H1 (cell line): ENCODE measurements at regions not wholly inside any gene's neighbourhood (a gene's known extent, or its start where the extent isn't known, plus 50 kb on each side); places are given as distances from the start of the nearest gene placed in this dataset.

ENCODE experiments used
- CHD2 ChIP-seq: IDR thresholded peaks from 2 replicates; pipeline ENCODE4 v1.6.1; 2012; ENCODE audit warnings: low read length, improper control_type of control experiment
- CREB1 ChIP-seq: IDR thresholded peaks from 2 replicates; pipeline ENCODE4 v1.6.1; 2012; ENCODE audit warnings: inconsistent platforms
- CTCF ChIP-seq, 3 experiments: IDR thresholded peaks; 1 replicate in 2 of 3; 2 replicates in 1 of 3; pipeline versions ENCODE4 v1.5.1 to v1.6.1; 2011; ENCODE audit warnings: low read length in 3 of 3, mild to moderate bottlenecking in 3 of 3, inconsistent platforms in 2 of 3, low read depth in 1 of 3, moderate library complexity in 1 of 3; ENCODE audit not compliant: insufficient read depth in 1 of 3; ENCODE audit errors: control extremely low read depth in 1 of 3
- EP300 ChIP-seq, 2 experiments: IDR thresholded peaks; 1 replicate in 1 of 2; 2 replicates in 1 of 2; pipeline ENCODE4 v1.6.1; 2011 to 2012; ENCODE audit warnings: low read depth in 2 of 2, low read length in 2 of 2, mild to moderate bottlenecking in 2 of 2, borderline replicate concordance in 1 of 2, inconsistent platforms in 1 of 2, moderate library complexity in 1 of 2
- EZH2 ChIP-seq: fragments of 200-600 bp; sonication (generic); IDR thresholded peaks from 2 replicates; pipeline ENCODE4 v1.7.1; 2012; ENCODE audit warnings: low read depth, mild to moderate bottlenecking, moderate library complexity, low read length, inconsistent platforms; ENCODE audit not compliant: severe bottlenecking
- HDAC6 ChIP-seq: IDR thresholded peaks from one replicate; pipeline ENCODE4 v1.7.1; 2012; ENCODE audit warnings: low read depth, mild to moderate bottlenecking, inconsistent platforms, low read length, moderate library complexity
- JUN ChIP-seq: IDR thresholded peaks from 2 replicates; pipeline ENCODE4 v1.6.1; 2011; ENCODE audit warnings: low read depth, mild to moderate bottlenecking, improper control_type of control experiment, low read length
- KDM1A ChIP-seq: fragments of 200-600, 300-600 bp; sonication (generic); IDR thresholded peaks from 2 replicates; pipeline ENCODE4 v1.7.1; 2016; ENCODE audit warnings: mild to moderate bottlenecking, low read length, borderline replicate concordance
- MAX ChIP-seq: IDR thresholded peaks from 2 replicates; pipeline ENCODE4 v1.6.1; 2012; ENCODE audit warnings: inconsistent platforms
- POLR2A ChIP-seq, 2 experiments: IDR thresholded peaks; 1 replicate in 1 of 2; 2 replicates in 1 of 2; pipeline ENCODE4 v1.6.1; 2011; ENCODE audit warnings: low read depth in 2 of 2, low read length in 2 of 2, mild to moderate bottlenecking in 2 of 2; ENCODE audit errors: control extremely low read depth in 1 of 2
- POLR2AphosphoS5 ChIP-seq: IDR thresholded peaks from 2 replicates; pipeline ENCODE4 v1.6.1; 2011; ENCODE audit warnings: low read depth, low read length
- SIN3A ChIP-seq, 2 experiments: IDR thresholded peaks in 1 of 2; conservative IDR thresholded peaks in 1 of 2; 2 replicates each; pipeline ENCODE4 v1.6.1; 2011 to 2012; ENCODE audit warnings: low read length in 2 of 2, improper control_type of control experiment in 1 of 2, low read depth in 1 of 2, mild to moderate bottlenecking in 1 of 2
- TCF12 ChIP-seq: IDR thresholded peaks from 2 replicates; pipeline ENCODE4 v1.6.1; 2011; ENCODE audit warnings: low read depth, mild to moderate bottlenecking, low read length
- ZNF274 ChIP-seq: IDR thresholded peaks from 2 replicates; pipeline ENCODE4 v1.7.0; 2012; ENCODE audit warnings: low read length, borderline replicate concordance; ENCODE audit errors: extremely low read depth

DNA sequence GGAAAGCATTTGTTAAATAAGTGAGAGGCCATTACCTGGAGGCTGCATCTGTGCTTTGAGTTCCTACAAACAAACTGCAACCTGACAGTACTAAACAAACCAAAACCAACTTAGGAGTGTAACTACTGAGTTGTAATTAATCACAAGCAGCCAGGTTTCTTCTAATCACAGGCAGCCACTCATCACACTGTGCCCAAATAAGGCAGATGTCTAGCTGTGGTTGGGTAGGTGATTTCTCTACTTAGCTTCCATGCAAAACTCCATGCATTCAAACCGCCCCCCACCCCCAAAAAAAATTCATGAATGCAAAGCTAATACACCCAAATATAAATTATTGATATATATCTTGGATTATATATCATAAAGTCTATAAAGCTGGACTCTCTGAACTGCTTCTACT is 461.1 kb downstream of the ARL4A start:
- TF ChIP-seq CHD2 (no peak), MAX (no peak), CTCF (IDR thresholded peaks at IDR 0.05; ENCODE audit: control extremely low read depth in 1 of 3, insufficient read depth in 1 of 3, low read depth in 1 of 3, low read length in 3 of 3) (no peak), CREB1 (no peak), SIN3A (conservative IDR thresholded peaks at IDR 0.05 in 1 of 2, IDR thresholded peaks at IDR 0.05 in 1 of 2; ENCODE audit: low read depth in 1 of 2, low read length in 2 of 2) (no peak), TCF12 (no peak), KDM1A (no peak), EP300 (IDR thresholded peaks at IDR 0.05; ENCODE audit: borderline replicate concordance in 1 of 2, low read depth in 2 of 2, low read length in 2 of 2) (no peak), POLR2A (IDR thresholded peaks at IDR 0.05; ENCODE audit: control extremely low read depth in 1 of 2, low read depth in 2 of 2, low read length in 2 of 2) (no peak), EZH2 (no peak), ZNF274 (no peak), HDAC6 (no peak), POLR2AphosphoS5 (no peak), JUN (no peak)
